Upper lobe of right lung (tissue), 1 donor: ENCODE measurements at regions not wholly inside any gene's neighbourhood (a gene's known extent, or its start where the extent isn't known, plus 50 kb on each side); places are given as distances from the start of the nearest gene placed in this dataset.

Source experiments
- ATAC-seq: fragments of 200-7000 bp; cut with Tn5 transposase; one replicate; pipeline ENCODE4 v1.9.1; 2020; ENCODE audit warnings: mild to moderate bottlenecking, moderate library complexity
- DNase-seq: peaks from one replicate; pipeline ENCODE4 v3.0.0-alpha.2; 2020
- H3K27ac ChIP-seq: fragments of 200-600 bp; one replicate; pipeline ENCODE4 v1.8.0; 2022
- H3K27me3 ChIP-seq: fragments of 200-600 bp; one replicate; pipeline ENCODE4 v1.8.0; 2022; ENCODE audit warnings: mild to moderate bottlenecking
- H3K36me3 ChIP-seq: fragments of 200-600 bp; one replicate; pipeline ENCODE4 v1.8.0; 2022
- H3K4me1 ChIP-seq: fragments of 200-600 bp; one replicate; pipeline ENCODE4 v1.8.0; 2022
- H3K4me3 ChIP-seq: fragments of 200-600 bp; one replicate; pipeline ENCODE4 v1.8.0; 2022; ENCODE audit warnings: mild to moderate bottlenecking
- H3K9me3 ChIP-seq: fragments of 200-600 bp; one replicate; pipeline ENCODE4 v1.8.0; 2022
- CTCF ChIP-seq: fragments of 200-600 bp; IDR thresholded peaks from one replicate; pipeline ENCODE4 v1.8.0; 2022; ENCODE audit warnings: antibody characterized with exemption
- intact Hi-C: fragments of 100-400 bp; cut with DNase I; formaldehyde crosslinking; loops from one replicate; pipeline ENCODE4 v1.11.0; 2022
- donor health status: DM: no; HTN: yes; CAD: no; lungs with severe emphysema.

- no peak overlapping the region for H3K27ac ChIP-seq
- H3K4me3 ChIP-seq = no peak overlapping the region
- intact Hi-C loops = loop anchor here (10.0 kb wide), 1 partner anchor 238 kb away; no protein-coding TSS in a partner anchor
These were observed 50.6 kb upstream of the WDR1 start for GRCh38 chr4:10167201-10167600.

More at GRCh38 chr4:10167201-10167600, 50.6 kb upstream of the WDR1 start:
- no peak for ATAC-seq
- no peak for DNase-seq
- no peaks in the 10 kb centered on the region for H3K4me1 ChIP-seq
- H3K27me3 ChIP-seq = no peaks in the 10 kb centered on the region
- no peak for TF ChIP-seq CTCF
- no peaks in the 10 kb centered on the region for H3K9me3 ChIP-seq
- H3K36me3 ChIP-seq = no peaks in the 10 kb centered on the region
